ENCODE measurements at regions not wholly inside any gene's neighbourhood (a gene's known extent, or its start where the extent isn't known, plus 50 kb on each side); places are given as distances from the start of the nearest gene placed in this dataset.

DNA sequence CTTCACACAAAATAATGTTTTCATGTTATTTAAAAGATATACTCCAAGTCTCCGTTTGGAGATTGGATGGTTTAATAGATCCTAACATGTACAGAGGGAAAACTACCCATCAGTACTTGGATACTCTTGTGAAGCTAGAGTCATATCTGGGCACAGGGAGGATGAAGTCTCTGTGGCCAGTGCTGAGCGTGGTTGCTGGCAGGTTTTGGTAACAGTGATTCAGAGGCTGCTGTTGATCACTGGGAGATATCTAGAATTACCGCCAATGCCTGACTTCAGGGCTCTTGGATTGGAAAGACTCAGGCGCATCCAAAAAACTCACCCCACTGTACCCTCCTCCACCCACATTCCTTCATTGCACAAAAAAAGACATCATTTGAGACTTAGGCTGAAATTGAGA lies 107.2 kb upstream of the PGRMC2 start:
- no peaks in the 10 kb centered on the region for H3K27me3 ChIP-seq (ENCODE audit: control insufficient read depth, insufficient read depth, low read length)
- no peak overlapping the region for H3K27ac ChIP-seq (ENCODE audit: low read depth, low read length)
- no peaks in the 10 kb centered on the region for H3K9me3 ChIP-seq (ENCODE audit: control insufficient read depth, insufficient read depth, low read length)
- no peak for DNase-seq (ENCODE audit: low read depth in 4 of 6, low spot score in 6 of 6)
- no peaks in the 10 kb centered on the region for H3K36me3 ChIP-seq (ENCODE audit: control insufficient read depth, insufficient read depth, low read length)
- H3K4me3 ChIP-seq (ENCODE audit: low read depth, low read length): no peak overlapping the region
- WGBS (ENCODE audit: insufficient coverage): no CpG with 5 or more reads among the region's 4 CpGs
- no peaks in the 10 kb centered on the region for H3K4me1 ChIP-seq (ENCODE audit: control insufficient read depth, insufficient read depth, low read length)

DNA sequence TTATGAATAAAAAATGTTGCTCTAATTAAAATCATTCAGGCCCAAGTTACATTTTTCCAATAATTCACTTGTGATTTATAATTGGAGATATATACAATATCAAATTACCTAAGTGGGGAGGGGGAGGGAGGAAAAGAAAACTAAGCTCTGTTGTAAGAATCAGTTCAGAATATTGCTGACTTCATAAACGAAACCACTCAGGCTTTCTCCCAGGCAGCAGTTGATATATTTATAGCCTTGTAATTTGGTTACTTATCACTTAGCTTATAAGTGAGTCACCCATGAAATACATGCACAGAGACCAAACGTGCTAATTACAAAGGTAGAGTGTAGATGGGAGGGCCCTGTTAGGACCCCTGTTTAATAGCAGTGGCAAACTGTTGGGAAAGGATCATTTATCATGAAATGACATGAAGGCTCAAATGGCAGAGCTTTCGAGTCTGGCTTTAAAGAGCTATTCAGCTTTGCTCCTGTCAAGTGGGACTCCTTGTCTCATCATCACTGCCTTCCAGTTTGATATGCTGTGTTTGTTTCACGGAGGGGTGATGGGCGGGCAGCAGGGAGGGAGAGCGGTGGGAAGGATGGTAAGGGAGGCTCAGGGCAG lies 105.6 kb upstream of the PGRMC2 start:
- DNase-seq (ENCODE audit: low read depth in 4 of 6, low spot score in 6 of 6): peak in 1 of 6 donors; percentile 32
- Histone ChIP-seq H3K4me1 (ENCODE audit: control insufficient read depth, insufficient read depth, low read length) (no peaks in the 10 kb centered on the region), H3K27me3 (ENCODE audit: control insufficient read depth, insufficient read depth, low read length) (no peaks in the 10 kb centered on the region), H3K36me3 (ENCODE audit: control insufficient read depth, insufficient read depth, low read length) (no peaks in the 10 kb centered on the region), H3K9me3 (ENCODE audit: control insufficient read depth, insufficient read depth, low read length) (no peaks in the 10 kb centered on the region), H3K4me3 (ENCODE audit: low read depth, low read length) (no peak overlapping the region), H3K27ac (ENCODE audit: low read depth, low read length) (no peak overlapping the region)
- WGBS (ENCODE audit: insufficient coverage): 68% methylated on average over 4 of the region's 6 CpGs

DNA sequence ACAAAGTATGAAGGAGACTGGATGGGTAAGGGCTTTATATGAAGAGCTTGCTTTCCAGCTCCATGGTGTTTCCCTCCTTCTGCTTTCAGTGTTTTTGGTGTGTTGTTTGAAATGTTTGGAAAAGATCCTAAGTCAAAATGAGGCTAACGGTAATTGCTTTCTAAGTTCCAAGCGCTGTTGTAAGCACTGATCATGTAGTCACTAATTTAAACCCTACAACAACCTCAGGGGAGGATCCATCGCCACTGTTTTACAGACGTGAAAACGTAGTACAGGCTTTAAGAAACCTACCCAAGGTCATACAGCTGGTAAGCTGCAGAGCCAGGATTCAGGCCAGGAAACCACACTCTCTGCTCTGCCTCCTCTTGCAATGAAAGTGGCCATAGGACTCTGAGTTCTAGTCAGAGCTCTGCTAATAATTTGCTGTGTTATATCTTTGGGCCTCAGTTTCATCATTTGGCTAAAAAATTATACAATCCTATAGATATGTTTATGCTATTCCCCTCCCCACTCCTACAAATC lies 102.9 kb upstream of the PGRMC2 start:
- DNase-seq (ENCODE audit: low read depth in 4 of 6, low spot score in 6 of 6): peak in 1 of 6 donors; percentile 18
- Histone ChIP-seq H3K4me1 (ENCODE audit: control insufficient read depth, insufficient read depth, low read length) (peaks cover 10% of the 10 kb centered on the region), H3K4me3 (ENCODE audit: low read depth, low read length) (no peak overlapping the region), H3K27me3 (ENCODE audit: control insufficient read depth, insufficient read depth, low read length) (no peaks in the 10 kb centered on the region), H3K9me3 (ENCODE audit: control insufficient read depth, insufficient read depth, low read length) (no peaks in the 10 kb centered on the region), H3K36me3 (ENCODE audit: control insufficient read depth, insufficient read depth, low read length) (no peaks in the 10 kb centered on the region), H3K27ac (ENCODE audit: low read depth, low read length) (no peak overlapping the region)
- WGBS (ENCODE audit: insufficient coverage): 93% methylated on average over 4 of the region's 5 CpGs

DNA sequence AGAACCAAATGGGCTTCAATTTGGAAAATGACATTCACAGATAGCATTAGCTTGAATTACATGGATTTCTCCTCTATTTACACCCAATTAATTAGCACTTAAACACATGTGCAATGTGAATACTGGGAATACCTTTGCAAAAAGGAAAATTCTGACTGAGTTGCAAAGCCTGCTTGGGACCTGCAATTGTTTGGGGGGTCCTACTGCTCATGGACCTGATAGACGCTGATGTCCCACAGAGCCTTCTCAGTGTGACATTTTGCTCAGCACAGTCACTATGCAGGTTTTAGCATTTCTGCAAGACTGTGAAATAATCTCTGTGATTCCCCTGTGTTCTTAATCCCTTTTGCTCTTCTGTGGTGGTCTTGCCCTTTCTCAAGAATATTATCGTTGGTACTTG lies 101.2 kb upstream of the PGRMC2 start:
- Histone ChIP-seq H3K36me3 (ENCODE audit: control insufficient read depth, insufficient read depth, low read length) (no peaks in the 10 kb centered on the region), H3K9me3 (ENCODE audit: control insufficient read depth, insufficient read depth, low read length) (no peaks in the 10 kb centered on the region), H3K4me3 (ENCODE audit: low read depth, low read length) (no peak overlapping the region), H3K27me3 (ENCODE audit: control insufficient read depth, insufficient read depth, low read length) (no peaks in the 10 kb centered on the region), H3K4me1 (ENCODE audit: control insufficient read depth, insufficient read depth, low read length) (peaks cover 10% of the 10 kb centered on the region), H3K27ac (ENCODE audit: low read depth, low read length) (no peak overlapping the region)
- WGBS (ENCODE audit: insufficient coverage): 85% methylated on average over 1 of the region's 2 CpGs
- peak in 1 of 6 donors; percentile 60 for DNase-seq (ENCODE audit: low read depth in 4 of 6, low spot score in 6 of 6)

DNA sequence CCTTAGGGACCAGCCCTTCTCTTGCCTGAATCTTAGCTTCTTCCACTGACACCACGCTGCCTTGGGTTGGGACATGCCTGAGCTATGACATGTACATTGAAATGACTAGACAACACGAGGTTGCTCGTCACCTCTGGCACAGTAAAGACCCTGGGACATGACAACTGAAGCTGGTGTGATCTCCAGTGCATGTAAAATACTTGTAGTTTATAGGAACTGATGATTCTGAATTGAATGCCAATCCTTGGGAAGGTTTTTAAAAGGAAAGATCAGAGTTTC lies 100.7 kb upstream of the PGRMC2 start:
- no peak for DNase-seq (ENCODE audit: low read depth in 4 of 6, low spot score in 6 of 6)
- 92% methylated on average over 3 of the region's 3 CpGs for WGBS (ENCODE audit: insufficient coverage)
- no peaks in the 10 kb centered on the region for H3K9me3 ChIP-seq (ENCODE audit: control insufficient read depth, insufficient read depth, low read length)
- H3K36me3 ChIP-seq (ENCODE audit: control insufficient read depth, insufficient read depth, low read length): no peaks in the 10 kb centered on the region
- H3K4me1 ChIP-seq (ENCODE audit: control insufficient read depth, insufficient read depth, low read length): peaks cover 10% of the 10 kb centered on the region
- H3K27ac ChIP-seq (ENCODE audit: low read depth, low read length): no peak overlapping the region
- no peak overlapping the region for H3K4me3 ChIP-seq (ENCODE audit: low read depth, low read length)
- H3K27me3 ChIP-seq (ENCODE audit: control insufficient read depth, insufficient read depth, low read length): no peaks in the 10 kb centered on the region

DNA sequence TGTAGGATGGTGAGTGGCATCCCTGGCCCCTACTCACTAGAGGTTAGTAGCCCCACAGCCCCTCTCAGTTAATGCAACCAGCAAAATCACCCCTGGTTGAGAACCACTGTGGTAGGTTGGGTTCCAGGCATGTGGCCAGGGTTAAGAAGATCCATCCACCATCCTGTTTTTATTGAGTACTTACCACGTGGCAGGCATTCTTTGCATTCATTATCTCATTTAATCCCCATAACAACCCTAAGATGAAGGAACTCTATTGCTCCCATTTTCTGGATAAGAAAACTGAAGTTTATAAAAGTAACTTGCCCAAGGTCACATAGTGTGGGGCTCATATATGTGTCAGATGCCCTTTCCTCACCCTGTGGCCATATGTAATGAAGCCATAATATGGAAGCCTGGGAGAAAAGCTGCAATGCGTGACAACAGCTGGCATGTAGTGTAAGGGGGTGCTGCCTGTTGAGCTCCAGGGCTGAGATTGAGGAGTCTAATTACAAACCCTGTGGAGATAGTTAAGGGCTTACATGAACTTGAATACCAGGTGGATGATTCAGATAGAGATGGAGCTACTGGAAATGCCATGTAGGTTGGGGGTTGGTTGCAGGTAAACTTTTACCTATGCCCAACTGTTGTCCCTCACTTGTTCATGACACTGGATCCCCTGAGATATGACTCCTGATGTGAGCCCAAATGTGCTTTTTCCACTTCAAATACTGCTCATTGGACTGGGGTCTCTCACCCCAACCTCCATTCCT lies 100.2 kb upstream of the PGRMC2 start:
- Histone ChIP-seq H3K27me3 (ENCODE audit: control insufficient read depth, insufficient read depth, low read length) (no peaks in the 10 kb centered on the region), H3K4me3 (ENCODE audit: low read depth, low read length) (no peak overlapping the region), H3K4me1 (ENCODE audit: control insufficient read depth, insufficient read depth, low read length) (peaks cover 10% of the 10 kb centered on the region), H3K9me3 (ENCODE audit: control insufficient read depth, insufficient read depth, low read length) (no peaks in the 10 kb centered on the region), H3K27ac (ENCODE audit: low read depth, low read length) (no peak overlapping the region), H3K36me3 (ENCODE audit: control insufficient read depth, insufficient read depth, low read length) (no peaks in the 10 kb centered on the region)
- no peak for DNase-seq (ENCODE audit: low read depth in 4 of 6, low spot score in 6 of 6)
- 90% methylated on average over 1 of the region's 2 CpGs for WGBS (ENCODE audit: insufficient coverage)

DNA sequence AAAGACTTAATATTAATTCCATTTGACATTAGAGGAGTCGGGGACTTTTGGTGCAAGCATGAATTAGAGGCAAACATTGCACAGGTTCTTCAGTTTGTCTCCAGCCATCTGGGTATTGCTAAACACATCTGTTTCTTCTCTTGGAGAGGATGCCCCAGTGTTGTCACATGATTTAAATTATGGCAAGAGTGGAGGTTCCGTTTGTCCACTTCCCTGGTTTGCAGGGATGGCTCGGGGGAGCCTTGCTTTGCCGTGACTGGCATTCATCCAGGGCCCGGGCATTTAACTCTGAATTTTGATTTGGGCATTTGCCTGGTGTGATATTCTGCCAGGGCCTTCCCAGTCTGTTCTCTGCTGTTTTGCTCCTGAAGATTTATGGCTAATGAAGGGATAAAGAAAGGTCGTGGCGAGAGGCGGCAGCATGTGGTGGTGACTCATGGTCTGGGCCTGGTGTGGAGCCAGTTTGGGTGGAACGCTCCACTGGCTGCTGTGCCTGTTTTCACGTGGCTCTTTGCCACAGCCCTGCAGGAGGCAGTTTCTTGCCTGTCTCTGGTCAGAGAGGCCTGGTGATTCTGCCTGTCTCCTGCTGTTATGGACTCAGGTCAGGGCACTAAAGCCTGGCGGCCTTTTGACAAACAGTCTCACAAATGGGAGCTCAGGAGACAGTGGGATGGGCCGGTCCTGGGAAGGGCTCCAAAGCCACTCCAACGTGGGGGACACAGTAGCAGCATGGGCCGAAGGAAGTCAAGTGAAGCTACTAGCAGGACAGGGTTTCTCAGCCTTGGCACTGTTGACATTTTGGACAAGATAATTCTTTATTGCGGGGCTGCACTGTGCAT lies 99.4 kb upstream of the PGRMC2 start:
- Histone ChIP-seq H3K36me3 (ENCODE audit: control insufficient read depth, insufficient read depth, low read length) (no peaks in the 10 kb centered on the region), H3K4me3 (ENCODE audit: low read depth, low read length) (no peak overlapping the region), H3K4me1 (ENCODE audit: control insufficient read depth, insufficient read depth, low read length) (peaks cover 10% of the 10 kb centered on the region), H3K27me3 (ENCODE audit: control insufficient read depth, insufficient read depth, low read length) (no peaks in the 10 kb centered on the region), H3K9me3 (ENCODE audit: control insufficient read depth, insufficient read depth, low read length) (no peaks in the 10 kb centered on the region), H3K27ac (ENCODE audit: low read depth, low read length) (peak overlapping the region; percentile 16)
- DNase-seq (ENCODE audit: low read depth in 4 of 6, low spot score in 6 of 6): peak in 5 of 6 donors; percentile 49 to 91 (median 65)
- 27% methylated on average over 12 of the region's 15 CpGs for WGBS (ENCODE audit: insufficient coverage)

DNA sequence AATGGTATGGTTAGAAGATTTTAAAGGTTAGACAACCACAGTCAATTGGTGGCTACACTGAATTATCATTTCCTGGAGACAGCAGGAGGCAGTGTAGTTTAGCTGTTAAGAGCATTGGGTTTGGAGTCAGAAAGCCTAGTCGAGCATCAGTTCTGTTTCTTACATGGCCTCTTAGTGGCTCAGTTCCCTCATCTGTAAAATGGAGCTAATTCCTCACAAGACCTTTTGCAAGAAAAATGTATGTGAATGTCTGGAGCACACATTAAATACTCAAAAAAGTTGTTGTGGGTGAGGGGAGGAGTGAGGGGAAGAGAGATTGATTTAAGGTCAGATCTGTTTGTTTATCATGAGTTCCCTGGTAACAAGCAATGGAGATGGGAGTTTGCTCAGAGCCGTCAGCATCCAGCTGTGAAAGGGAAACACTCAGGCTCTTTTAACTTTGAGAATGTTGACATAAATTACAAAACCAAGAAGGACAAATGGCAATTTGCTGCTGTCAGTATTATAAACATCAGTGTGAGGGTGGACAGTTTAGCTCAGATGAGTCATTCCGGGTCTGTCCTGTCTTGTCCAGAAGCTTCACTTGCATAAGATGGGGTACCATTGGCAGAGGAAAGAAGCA lies 98.2 kb upstream of the PGRMC2 start:
- Histone ChIP-seq H3K4me1 (ENCODE audit: control insufficient read depth, insufficient read depth, low read length) (peaks cover 10% of the 10 kb centered on the region), H3K27ac (ENCODE audit: low read depth, low read length) (peak overlapping the region; percentile 27), H3K9me3 (ENCODE audit: control insufficient read depth, insufficient read depth, low read length) (no peaks in the 10 kb centered on the region), H3K27me3 (ENCODE audit: control insufficient read depth, insufficient read depth, low read length) (no peaks in the 10 kb centered on the region), H3K36me3 (ENCODE audit: control insufficient read depth, insufficient read depth, low read length) (no peaks in the 10 kb centered on the region), H3K4me3 (ENCODE audit: low read depth, low read length) (no peak overlapping the region)
- 51% methylated on average over 2 of the region's 3 CpGs for WGBS (ENCODE audit: insufficient coverage)
- DNase-seq (ENCODE audit: low read depth in 4 of 6, low spot score in 6 of 6): peak in 1 of 6 donors; percentile 47

DNA sequence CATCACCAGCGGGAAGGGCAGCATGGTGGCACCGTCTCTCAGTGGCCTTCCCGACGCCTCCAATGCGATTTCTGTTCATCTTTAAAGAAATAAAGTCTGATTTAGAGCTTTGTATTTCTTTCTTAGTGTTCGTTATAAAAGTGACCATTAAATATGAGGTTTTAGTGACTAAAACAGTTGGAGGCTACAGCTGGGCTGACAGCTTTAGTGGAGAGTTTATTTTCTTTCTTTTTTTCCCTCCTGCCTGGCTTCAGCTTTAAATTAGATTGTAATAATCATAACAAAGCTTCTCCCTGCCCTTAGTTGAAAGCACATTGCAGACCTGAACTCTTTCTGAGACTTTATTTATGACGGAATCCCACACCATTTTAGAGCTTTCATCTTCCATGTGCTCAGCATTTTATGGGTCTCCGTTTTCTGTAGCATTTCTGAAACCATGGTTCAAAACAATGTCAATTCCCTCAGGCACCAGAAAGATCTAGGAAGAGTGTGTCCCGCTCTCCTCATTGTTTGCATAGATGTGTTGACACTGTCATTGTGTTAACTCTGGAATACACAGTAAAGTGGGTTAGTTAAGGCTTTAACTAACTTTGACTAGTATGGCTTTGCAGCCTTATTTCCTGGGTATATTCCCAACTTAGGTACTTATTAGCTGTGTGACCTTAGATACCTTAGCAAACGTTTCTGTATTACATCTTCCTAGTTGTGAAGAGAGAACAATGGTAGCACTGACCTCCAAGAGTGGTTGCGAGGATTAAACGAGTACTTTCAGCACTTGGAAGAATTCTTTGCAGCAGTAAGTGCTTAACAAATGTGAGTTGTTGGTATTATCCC lies 97.4 kb upstream of the PGRMC2 start:
- WGBS (ENCODE audit: insufficient coverage): 81% methylated on average over 6 of the region's 12 CpGs
- H3K36me3 ChIP-seq (ENCODE audit: control insufficient read depth, insufficient read depth, low read length): no peaks in the 10 kb centered on the region
- no peak for DNase-seq (ENCODE audit: low read depth in 4 of 6, low spot score in 6 of 6)
- H3K4me3 ChIP-seq (ENCODE audit: low read depth, low read length): no peak overlapping the region
- H3K4me1 ChIP-seq (ENCODE audit: control insufficient read depth, insufficient read depth, low read length): peaks cover 10% of the 10 kb centered on the region
- no peak overlapping the region for H3K27ac ChIP-seq (ENCODE audit: low read depth, low read length)
- no peaks in the 10 kb centered on the region for H3K27me3 ChIP-seq (ENCODE audit: control insufficient read depth, insufficient read depth, low read length)
- H3K9me3 ChIP-seq (ENCODE audit: control insufficient read depth, insufficient read depth, low read length): no peaks in the 10 kb centered on the region

Data from spinal cord (tissue), 9 donors.